GM23248 (cell line): ENCODE measurements at regions not wholly inside any gene's neighbourhood (a gene's known extent, or its start where the extent isn't known, plus 50 kb on each side); places are given as distances from the start of the nearest gene placed in this dataset.

Source experiments
- DNase-seq: peaks from one replicate; pipeline ENCODE4 v3.0.0-alpha.2; 2015
- H2AFZ ChIP-seq: fragments of 200-600 bp; sonication (generic); 2 replicates; pipeline ENCODE4 v1.6.1; 2016; ENCODE audit warnings: antibody characterized with exemption
- H3F3A ChIP-seq: fragments of 200-600 bp; sonication (generic); 2 replicates; pipeline ENCODE4 v1.6.1; 2016; ENCODE audit warnings: mild to moderate bottlenecking, antibody characterized with exemption, mixed run types; ENCODE audit not compliant: insufficient read depth
- H3K27ac ChIP-seq: fragments of 200-600 bp; sonication (generic); 2 replicates; pipeline ENCODE4 v1.5.1; 2016; ENCODE audit warnings: mild to moderate bottlenecking
- H3K27me3 ChIP-seq: fragments of 200-600 bp; sonication (generic); replicated peaks from 2 replicates; pipeline ENCODE4 v1.6.1; 2016; ENCODE audit warnings: mild to moderate bottlenecking; ENCODE audit not compliant: insufficient read depth
- H3K36me3 ChIP-seq: fragments of 200-600 bp; sonication (generic); 2 replicates; pipeline ENCODE4 v1.6.1; 2016; ENCODE audit warnings: low read depth, mild to moderate bottlenecking
- H3K4me1 ChIP-seq: fragments of 200-600 bp; sonication (generic); 2 replicates; pipeline ENCODE4 v1.6.1; 2016; ENCODE audit warnings: mild to moderate bottlenecking; ENCODE audit not compliant: insufficient read depth
- H3K4me2 ChIP-seq: fragments of 200-600 bp; sonication (generic); one replicate; pipeline ENCODE4 v1.6.1; 2016; ENCODE audit warnings: mild to moderate bottlenecking; ENCODE audit not compliant: unreplicated experiment
- H3K4me3 ChIP-seq: fragments of 200-600 bp; sonication (generic); 2 replicates; pipeline ENCODE4 v1.5.1; 2016; ENCODE audit warnings: mild to moderate bottlenecking
- H3K79me2 ChIP-seq: fragments of 200-600 bp; sonication (generic); 2 replicates; pipeline ENCODE4 v1.6.1; 2016; ENCODE audit warnings: mild to moderate bottlenecking; ENCODE audit not compliant: insufficient read depth
- H3K9ac ChIP-seq: fragments of 200-600 bp; sonication (generic); 2 replicates; pipeline ENCODE4 v1.6.1; 2016; ENCODE audit warnings: mild to moderate bottlenecking
- H3K9me2 ChIP-seq: fragments of 200-600 bp; sonication (generic); 2 replicates; pipeline ENCODE4 v1.6.1; 2016; ENCODE audit warnings: mixed run types, mild to moderate bottlenecking, moderate library complexity; ENCODE audit not compliant: insufficient read depth
- H3K9me3 ChIP-seq: fragments of 200-600 bp; sonication (generic); one replicate; pipeline ENCODE4 v1.6.1; 2017; ENCODE audit warnings: low read depth
- H4K20me1 ChIP-seq: fragments of 200-600 bp; sonication (generic); 2 replicates; pipeline ENCODE4 v1.6.0; 2016; ENCODE audit not compliant: insufficient read depth
- EZH2 ChIP-seq: fragments of 200-600 bp; sonication (generic); IDR thresholded peaks from 2 replicates; pipeline ENCODE4 v1.6.1; 2018; ENCODE audit warnings: antibody characterized with exemption, mild to moderate bottlenecking; ENCODE audit not compliant: insufficient read depth, poor library complexity, severe bottlenecking
- EZH2phosphoT487 ChIP-seq: fragments of 200-600 bp; sonication (generic); IDR thresholded peaks from 2 replicates; pipeline ENCODE4 v1.6.1; 2018; ENCODE audit warnings: antibody characterized with exemption, moderate library complexity, mild to moderate bottlenecking, low read depth; ENCODE audit not compliant: insufficient read depth
- WGBS, 2 experiments: methylation state at CpG; one replicate each; pipeline ENCODE4 v1.1.6; 2015 to 2017; ENCODE audit warnings: low lambda C conversion rate in 2 of 2, low coverage in 1 of 2; ENCODE audit errors: missing lambda C conversion rate in 2 of 2; 5-methylcytosine and 5-hydroxymethylcytosine counted together
- in situ Hi-C: fragments of 300-500 bp; cut with MboI; formaldehyde crosslinking; loops from 2 replicates; pipeline ENCODE4 v1.15.0; 2020

DNA sequence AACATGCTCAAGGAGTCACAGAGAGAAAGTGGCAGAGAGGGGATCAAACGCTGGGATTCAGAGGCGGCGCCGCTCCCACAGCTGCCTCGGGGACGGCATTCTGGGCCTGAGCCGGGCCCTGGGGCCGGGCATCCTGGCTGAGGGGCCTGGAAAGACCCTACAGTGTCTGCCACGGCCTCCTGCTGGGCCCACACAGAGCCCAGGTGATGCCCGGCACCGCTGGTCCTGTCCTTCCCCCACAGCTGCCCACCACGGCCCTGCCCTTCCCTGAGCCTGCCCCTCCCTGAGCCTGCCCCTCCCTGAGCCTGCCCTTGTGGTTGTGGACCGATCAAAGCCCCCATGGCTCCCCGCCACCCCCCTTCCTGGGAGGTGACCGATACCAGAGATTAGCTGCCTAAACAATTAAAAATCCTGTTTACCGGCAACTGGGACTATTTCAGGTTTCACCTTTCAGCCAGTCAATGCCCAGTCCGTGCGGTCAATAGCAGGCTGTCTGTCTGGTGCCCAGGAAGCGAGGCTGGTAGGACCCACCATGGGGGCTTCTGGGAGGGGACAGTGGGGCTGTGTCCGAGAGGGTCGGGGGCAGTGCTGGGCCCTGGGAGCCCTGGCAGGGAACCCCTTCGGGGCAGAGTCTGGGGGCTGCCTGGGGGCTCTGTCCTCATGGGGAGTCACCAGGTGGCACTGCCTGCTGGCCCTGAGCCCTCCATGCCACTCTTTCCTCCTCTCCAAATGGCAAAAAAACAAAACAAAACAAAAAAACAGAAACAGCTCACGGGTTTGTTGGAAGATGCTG, 55.4 kb upstream of the GATA5 start:
- DNase-seq, result no peak
- TF ChIP-seq EZH2phosphoT487 (no peak), EZH2 (no peak)
- H3K79me2 ChIP-seq, result no peaks in the 10 kb centered on the region
- in situ Hi-C loops, result no loop called here
- H3K9me3 ChIP-seq, result no peaks in the 10 kb centered on the region
- H3K27ac ChIP-seq, result no peak overlapping the region
- H2AFZ ChIP-seq, result no peak overlapping the region
- no peak overlapping the region for H3K4me2 ChIP-seq
- H3K27me3 ChIP-seq, result peaks cover 31% of the 10 kb centered on the region; the same call in 1 of the 2 replicates
- no peak overlapping the region for H3K9ac ChIP-seq
- WGBS, 2 experiments, result 62 to 65% methylated on average over 19 to 23 of the region's 23 CpGs
- no peaks in the 10 kb centered on the region for H3K4me1 ChIP-seq
- no peaks in the 10 kb centered on the region for H3F3A ChIP-seq
- no peaks in the 10 kb centered on the region for H3K9me2 ChIP-seq
- H3K36me3 ChIP-seq, result no peaks in the 10 kb centered on the region
- H3K4me3 ChIP-seq, result no peak overlapping the region
- no peaks in the 10 kb centered on the region for H4K20me1 ChIP-seq

DNA sequence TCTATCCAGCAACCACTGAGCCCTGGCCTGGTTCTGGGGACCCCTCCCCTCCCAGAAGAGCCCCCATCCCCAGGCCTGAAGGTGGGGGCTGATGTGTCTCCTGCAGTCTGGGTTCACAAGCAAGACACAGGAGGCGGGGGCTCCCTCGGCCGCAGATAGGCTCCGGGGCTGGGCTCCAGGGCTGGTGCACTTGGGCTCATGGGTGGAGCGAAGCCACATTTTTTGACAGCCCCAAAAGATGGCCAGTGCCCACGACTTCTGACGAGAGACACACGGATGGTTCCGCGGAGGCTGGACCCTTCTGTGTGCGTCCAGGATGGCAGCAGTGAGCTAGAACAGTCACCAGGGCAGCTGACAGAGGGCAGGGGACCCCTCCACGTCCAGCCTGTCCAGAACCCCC, 57.1 kb upstream of the GATA5 start:
- H4K20me1 ChIP-seq, result no peaks in the 10 kb centered on the region
- H3K36me3 ChIP-seq, result no peaks in the 10 kb centered on the region
- no peaks in the 10 kb centered on the region for H3F3A ChIP-seq
- H3K4me2 ChIP-seq, result no peak overlapping the region
- H3K27me3 ChIP-seq, result peaks cover 24% of the 10 kb centered on the region; the same call in 1 of the 2 replicates
- no peak overlapping the region for H2AFZ ChIP-seq
- H3K9me3 ChIP-seq, result no peaks in the 10 kb centered on the region
- H3K9me2 ChIP-seq, result no peaks in the 10 kb centered on the region
- no peak for DNase-seq
- no peaks in the 10 kb centered on the region for H3K4me1 ChIP-seq
- TF ChIP-seq EZH2phosphoT487 (no peak), EZH2 (no peak)
- H3K9ac ChIP-seq, result no peak overlapping the region
- H3K27ac ChIP-seq, result no peak overlapping the region
- H3K79me2 ChIP-seq, result no peaks in the 10 kb centered on the region
- H3K4me3 ChIP-seq, result no peak overlapping the region
- WGBS, 2 experiments, result 65 to 74% methylated on average over 9 to 12 of the region's 12 CpGs
- in situ Hi-C loops, result no loop called here

DNA sequence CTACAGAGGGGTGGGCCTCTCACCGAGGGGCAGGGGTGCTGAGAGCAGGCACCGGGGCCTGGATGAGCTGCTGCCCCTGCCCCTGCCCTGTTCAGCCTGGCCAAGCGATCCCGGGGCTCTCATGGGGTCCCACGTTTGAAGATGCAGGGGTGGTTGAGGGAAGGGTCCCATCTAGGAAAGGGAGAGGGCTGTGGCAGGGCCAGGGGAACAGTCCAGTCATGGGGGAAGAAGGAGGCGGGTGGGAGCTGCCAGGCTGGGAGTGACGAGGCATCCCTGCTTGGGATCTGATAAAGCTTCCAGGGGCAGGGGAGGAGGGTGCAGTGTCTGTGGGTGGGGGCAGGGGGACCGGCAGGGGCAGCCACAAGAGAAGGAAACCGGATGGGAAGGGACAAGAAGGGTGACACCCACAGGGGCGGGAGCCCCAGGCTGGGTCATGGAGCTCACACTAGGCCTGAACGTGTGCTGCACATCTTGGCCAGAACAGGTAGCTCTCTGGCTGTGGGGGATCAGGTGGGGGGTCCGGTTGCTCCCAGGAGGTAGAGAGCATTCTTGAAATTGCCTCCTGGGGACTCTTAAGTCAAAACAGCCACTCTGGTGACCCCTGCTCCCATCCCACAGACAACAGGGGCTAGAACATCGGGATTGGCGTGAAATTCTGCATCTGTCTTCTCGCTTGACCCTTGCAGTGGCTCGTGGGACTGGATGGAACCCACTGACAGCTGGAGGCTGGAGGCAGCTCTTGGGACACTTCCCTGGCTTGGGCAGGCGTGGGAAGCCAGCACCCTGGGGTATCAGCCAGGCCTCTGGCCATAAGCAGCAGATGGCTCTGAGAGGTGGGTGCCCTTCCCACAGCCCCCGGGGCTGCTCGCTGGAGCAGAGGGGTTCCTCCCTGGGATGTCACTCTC, 58.0 kb upstream of the GATA5 start:
- Histone ChIP-seq H2AFZ (no peak overlapping the region), H3K9me3 (no peaks in the 10 kb centered on the region), H3K4me1 (no peaks in the 10 kb centered on the region), H4K20me1 (no peaks in the 10 kb centered on the region), H3K9ac (no peak overlapping the region), H3F3A (no peaks in the 10 kb centered on the region), H3K27me3 (peaks cover 19% of the 10 kb centered on the region; the same call in 1 of the 2 replicates), H3K27ac (no peak overlapping the region), H3K36me3 (no peaks in the 10 kb centered on the region), H3K79me2 (no peaks in the 10 kb centered on the region), H3K9me2 (no peaks in the 10 kb centered on the region), H3K4me3 (no peak overlapping the region), H3K4me2 (no peak overlapping the region)
- DNase-seq, result no peak
- WGBS, 2 experiments, result 38 to 46% methylated on average over 14 to 17 of the region's 19 CpGs
- TF ChIP-seq EZH2phosphoT487, result no peak
- in situ Hi-C loops, result no loop called here

GRCh38 chr20:62534526-62535221, 58.9 kb upstream of the GATA5 start:
- H3K4me2 ChIP-seq, result no peak overlapping the region
- H3K4me3 ChIP-seq, result no peak overlapping the region
- H3F3A ChIP-seq, result no peaks in the 10 kb centered on the region
- no peak overlapping the region for H3K9ac ChIP-seq
- no peaks in the 10 kb centered on the region for H3K9me2 ChIP-seq
- no peak overlapping the region for H3K27ac ChIP-seq
- peaks cover 22% of the 10 kb centered on the region; the same call in 1 of the 2 replicates for H3K27me3 ChIP-seq
- H3K4me1 ChIP-seq, result no peaks in the 10 kb centered on the region
- no peak overlapping the region for H2AFZ ChIP-seq
- no peak for DNase-seq
- H4K20me1 ChIP-seq, result no peaks in the 10 kb centered on the region
- no peaks in the 10 kb centered on the region for H3K36me3 ChIP-seq
- TF ChIP-seq EZH2 (no peak), EZH2phosphoT487 (no peak)
- in situ Hi-C loops, result no loop called here
- no peaks in the 10 kb centered on the region for H3K9me3 ChIP-seq
- H3K79me2 ChIP-seq, result no peaks in the 10 kb centered on the region
- WGBS, 2 experiments, result 64 to 67% methylated on average over 28 to 29 of the region's 29 CpGs
